Mesenchymal stem cell (in vitro differentiated cells and primary cell): ENCODE measurements at regions not wholly inside any gene's neighbourhood (a gene's known extent, or its start where the extent isn't known, plus 50 kb on each side); places are given as distances from the start of the nearest gene placed in this dataset.

Experiments
- DNase-seq: peaks from one replicate; pipeline ENCODE4 v3.0.0-alpha.2; 2013
- H2AFZ ChIP-seq: one replicate; pipeline ENCODE4 v1.6.1; 2013; ENCODE audit warnings: low read depth, mild to moderate bottlenecking, control low read depth, inconsistent platforms, low read length, moderate library complexity
- H2AK5ac ChIP-seq: 2 replicates; pipeline ENCODE4 v1.6.1; 2013; ENCODE audit warnings: low read length, moderate library complexity, mild to moderate bottlenecking, inconsistent platforms; ENCODE audit not compliant: severe bottlenecking
- H2BK120ac ChIP-seq: one replicate; pipeline ENCODE4 v1.6.1; 2013; ENCODE audit warnings: low read depth, mild to moderate bottlenecking, inconsistent platforms, low read length, moderate library complexity
- H2BK12ac ChIP-seq, 2 experiments: one replicate each; pipeline ENCODE4 v1.6.1; 2013; ENCODE audit warnings: inconsistent platforms in 2 of 2, low read length in 2 of 2, mild to moderate bottlenecking in 2 of 2, moderate library complexity in 2 of 2, control low read depth in 1 of 2
- H2BK15ac ChIP-seq: one replicate; pipeline ENCODE4 v1.6.1; 2013; ENCODE audit warnings: mild to moderate bottlenecking, low read depth, inconsistent platforms; ENCODE audit not compliant: poor library complexity, severe bottlenecking
- H2BK5ac ChIP-seq: 2 replicates; pipeline ENCODE4 v1.6.1; 2013; ENCODE audit warnings: low read depth, mild to moderate bottlenecking, low read length, control low read depth, inconsistent platforms; ENCODE audit not compliant: poor library complexity, severe bottlenecking
- H3K14ac ChIP-seq, 2 experiments: one replicate each; pipeline ENCODE4 v1.6.1; 2013; ENCODE audit warnings: inconsistent platforms in 2 of 2, low read length in 2 of 2, control low read depth in 1 of 2, mild to moderate bottlenecking in 1 of 2, moderate library complexity in 1 of 2
- H3K18ac ChIP-seq, 2 experiments: one replicate each; pipeline ENCODE4 v1.6.1; 2013; ENCODE audit warnings: inconsistent platforms in 2 of 2, low read length in 2 of 2, control low read depth in 1 of 2, low read depth in 1 of 2, mild to moderate bottlenecking in 1 of 2
- H3K23ac ChIP-seq, 2 experiments: one replicate each; pipeline ENCODE4 v1.6.1; 2013; ENCODE audit warnings: inconsistent platforms in 2 of 2, low read length in 2 of 2, mild to moderate bottlenecking in 2 of 2, moderate library complexity in 2 of 2, control low read depth in 1 of 2
- H3K27ac ChIP-seq: 2 replicates; pipeline ENCODE4 v1.5.1; 2013; ENCODE audit warnings: mild to moderate bottlenecking, moderate library complexity, low read length, control low read depth, inconsistent platforms; ENCODE audit not compliant: poor library complexity, severe bottlenecking
- H3K27me3 ChIP-seq, 2 experiments: 2 replicates each; pipeline versions ENCODE4 v1.6.1 to v1.7.0; 2013; ENCODE audit warnings: low read length in 2 of 2, mild to moderate bottlenecking in 2 of 2, moderate library complexity in 2 of 2, control low read depth in 1 of 2, inconsistent platforms in 1 of 2; ENCODE audit not compliant: control insufficient read depth in 1 of 2, insufficient read depth in 1 of 2
- H3K36me3 ChIP-seq, 2 experiments: 2 replicates each; pipeline versions ENCODE4 v1.6.1 to v1.7.0; 2013; ENCODE audit warnings: low read length in 2 of 2, control low read depth in 1 of 2, inconsistent platforms in 1 of 2, low read depth in 1 of 2, mild to moderate bottlenecking in 1 of 2; ENCODE audit not compliant: insufficient read depth in 2 of 2, control insufficient read depth in 1 of 2
- H3K4ac ChIP-seq, 2 experiments: one replicate each; pipeline ENCODE4 v1.6.1; 2013; ENCODE audit warnings: inconsistent platforms in 2 of 2, low read length in 2 of 2, mild to moderate bottlenecking in 2 of 2, moderate library complexity in 2 of 2, control low read depth in 1 of 2, low read depth in 1 of 2
- H3K4me1 ChIP-seq: 2 replicates; pipeline ENCODE4 v1.6.1; 2013; ENCODE audit warnings: low read depth, low read length, control low read depth; ENCODE audit not compliant: control insufficient read depth, insufficient read depth
- H3K4me2 ChIP-seq: 2 replicates; pipeline ENCODE4 v1.6.1; 2013; ENCODE audit warnings: low read length, mild to moderate bottlenecking, inconsistent platforms; ENCODE audit not compliant: poor library complexity, severe bottlenecking
- H3K4me3 ChIP-seq, 2 experiments: 2 replicates each; pipeline versions ENCODE4 v1.5.1 to v1.7.0; 2013; ENCODE audit warnings: low read length in 2 of 2, mild to moderate bottlenecking in 2 of 2, control low read depth in 1 of 2, low read depth in 1 of 2; ENCODE audit not compliant: insufficient read depth in 1 of 2
- H3K79me1 ChIP-seq: replicated peaks from 2 replicates; pipeline ENCODE4 v1.6.1; 2013; ENCODE audit warnings: mild to moderate bottlenecking, control low read depth, low read length, inconsistent platforms; ENCODE audit not compliant: poor library complexity, severe bottlenecking
- H3K9ac ChIP-seq: 2 replicates; pipeline ENCODE4 v1.7.0; 2013; ENCODE audit warnings: mild to moderate bottlenecking, low read length, moderate library complexity
- H3K9me3 ChIP-seq: 2 replicates; pipeline ENCODE4 v1.7.0; 2013; ENCODE audit warnings: mild to moderate bottlenecking, low read length; ENCODE audit not compliant: control insufficient read depth
- H4K8ac ChIP-seq: one replicate; pipeline ENCODE4 v1.6.1; 2013; ENCODE audit warnings: inconsistent platforms, mild to moderate bottlenecking, low read length, moderate library complexity
- H4K91ac ChIP-seq: one replicate; pipeline ENCODE4 v1.6.1; 2013; ENCODE audit warnings: mild to moderate bottlenecking, low read length, inconsistent platforms
- WGBS: methylation state at CpG from one replicate; pipeline ENCODE4 v1.1.7; 2013; ENCODE audit warnings: mixed read lengths; 5-methylcytosine and 5-hydroxymethylcytosine counted together

DNA sequence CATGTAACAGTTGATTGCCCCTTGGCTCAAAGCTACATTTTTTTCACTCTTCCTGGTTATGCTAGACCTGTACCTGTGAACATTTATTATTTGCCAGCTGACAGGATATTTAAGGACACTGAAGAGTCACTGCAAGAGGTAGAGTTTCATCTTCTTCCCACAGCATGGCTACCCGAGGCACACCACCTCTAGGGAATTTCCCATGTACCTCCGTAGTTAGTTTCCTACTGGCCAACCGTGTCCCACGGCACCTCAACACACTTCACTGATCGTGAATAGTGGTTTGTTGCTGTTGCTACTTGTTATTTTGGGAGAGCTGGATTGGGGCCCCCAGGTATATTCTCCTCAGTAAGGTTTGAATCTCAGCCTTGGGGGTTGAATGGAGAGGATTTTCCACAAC is 648.6 kb downstream of the SEMA5A start:
- Histone ChIP-seq H2AFZ (no peak overlapping the region), H3K18ac (no peak overlapping the region), H2BK5ac (no peak overlapping the region), H3K79me1 (no peaks in the 10 kb centered on the region), H2AK5ac (no peak overlapping the region), H3K14ac (no peak overlapping the region), H3K23ac (no peak overlapping the region), H2BK12ac (no peak overlapping the region), H3K27ac (no peak overlapping the region), H3K9me3 (no peaks in the 10 kb centered on the region), H2BK15ac (no peak overlapping the region), H4K91ac (no peak overlapping the region), H3K9ac (no peak overlapping the region), H4K8ac (no peak overlapping the region), H3K4me2 (no peak overlapping the region), H3K27me3 (no peaks in the 10 kb centered on the region), H3K4me1 (peaks cover 2% of the 10 kb centered on the region), H2BK120ac (no peak overlapping the region), H3K36me3 (no peaks in the 10 kb centered on the region), H3K4ac (no peak overlapping the region), H3K4me3 (no peak overlapping the region)
- 96% methylated on average over 4 of the region's 5 CpGs for WGBS
- DNase-seq: no peak

DNA sequence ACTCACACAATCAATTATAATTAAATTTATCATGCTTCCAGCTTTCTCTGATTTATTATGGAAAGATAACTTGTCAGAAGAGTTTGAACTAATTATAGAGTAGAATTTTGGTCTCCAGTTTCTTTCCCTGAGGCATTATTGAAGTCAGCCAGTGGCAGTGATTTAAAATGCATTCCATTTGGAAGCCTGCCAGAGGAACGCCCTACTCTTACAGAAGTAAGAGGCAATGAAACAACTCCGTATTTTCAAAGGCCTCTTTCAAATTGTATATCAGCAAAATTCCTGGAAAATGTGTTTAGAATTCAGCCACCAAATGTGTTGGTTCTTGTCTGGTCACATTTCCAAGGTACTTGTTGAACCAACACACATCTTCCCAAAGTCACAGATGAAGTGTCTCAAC is 640.9 kb downstream of the SEMA5A start:
- H3K4me1 ChIP-seq: peaks cover 10% of the 10 kb centered on the region
- WGBS: 64% methylated on average over 2 of the region's 2 CpGs
- DNase-seq: peak; percentile 46

DNA sequence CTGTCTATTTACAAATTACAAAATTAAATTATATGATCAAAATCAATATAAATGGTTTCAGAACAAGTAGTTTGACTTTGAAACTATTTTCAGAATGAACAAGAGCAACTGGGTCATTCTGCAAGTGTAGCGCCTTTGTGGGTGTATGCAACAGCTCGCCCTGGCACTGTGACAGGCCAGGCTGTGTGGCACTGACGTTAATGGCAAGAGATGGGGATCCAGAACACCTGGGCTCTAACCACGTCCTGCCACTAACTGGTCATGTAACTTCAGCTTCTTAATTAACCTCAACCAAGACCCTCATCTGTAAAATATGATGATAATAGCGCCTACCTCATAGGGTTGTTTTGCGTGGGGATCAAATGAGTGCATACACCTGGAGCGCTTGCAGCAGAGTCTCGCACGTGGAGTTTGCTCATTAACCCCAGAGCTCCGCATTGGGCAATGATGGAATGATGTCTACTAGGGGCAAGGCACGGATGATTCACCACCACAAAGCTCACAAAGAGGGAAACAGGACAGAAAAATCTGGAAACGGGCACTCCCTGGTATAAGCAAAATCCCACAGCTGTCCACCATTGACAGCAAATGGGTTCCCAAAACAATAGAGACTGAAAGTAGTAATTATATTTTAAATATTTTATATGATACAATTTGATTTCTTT is 639.4 kb downstream of the SEMA5A start:
- peak; percentile 50 for DNase-seq
- no peaks in the 10 kb centered on the region for H3K9me3 ChIP-seq
- no peak overlapping the region for H3K4me3 ChIP-seq
- no peak overlapping the region for H3K9ac ChIP-seq
- H3K4ac ChIP-seq: no peak overlapping the region
- no peak overlapping the region for H4K91ac ChIP-seq
- H3K14ac ChIP-seq: no peak overlapping the region
- no peaks in the 10 kb centered on the region for H3K79me1 ChIP-seq
- H2BK15ac ChIP-seq: no peak overlapping the region
- peak overlapping the region in 1 of 2 experiments; percentile 53 for H3K18ac ChIP-seq
- H3K27me3 ChIP-seq: no peaks in the 10 kb centered on the region
- H4K8ac ChIP-seq: no peak overlapping the region
- peak overlapping the region; percentile 60 for H2AK5ac ChIP-seq
- H3K36me3 ChIP-seq: peaks cover 0 to 2% of the 10 kb centered on the region in 2 experiments
- no peak overlapping the region for H3K23ac ChIP-seq
- peaks cover 9% of the 10 kb centered on the region for H3K4me1 ChIP-seq
- peak overlapping the region in 1 of 2 experiments; percentile 2 for H2BK12ac ChIP-seq
- H3K4me2 ChIP-seq: no peak overlapping the region
- H3K27ac ChIP-seq: peak overlapping the region; percentile 69
- H2BK5ac ChIP-seq: no peak overlapping the region
- WGBS: 77% methylated on average over 11 of the region's 12 CpGs
- H2AFZ ChIP-seq: no peak overlapping the region
- no peak overlapping the region for H2BK120ac ChIP-seq

More for the DNA sequence above, 640.9 kb downstream of the SEMA5A start:
- no peak overlapping the region for H4K91ac ChIP-seq
- no peaks in the 10 kb centered on the region for H3K9me3 ChIP-seq
- no peak overlapping the region for H2BK120ac ChIP-seq
- H2BK12ac ChIP-seq: no peak overlapping the region
- no peak overlapping the region for H3K18ac ChIP-seq
- no peak overlapping the region for H3K9ac ChIP-seq
- no peak overlapping the region for H3K27ac ChIP-seq
- no peak overlapping the region for H3K4me2 ChIP-seq
- H2AK5ac ChIP-seq: no peak overlapping the region
- H4K8ac ChIP-seq: no peak overlapping the region
- H3K14ac ChIP-seq: no peak overlapping the region
- H2BK5ac ChIP-seq: no peak overlapping the region
- H3K27me3 ChIP-seq: no peaks in the 10 kb centered on the region
- H3K79me1 ChIP-seq: no peaks in the 10 kb centered on the region
- H2AFZ ChIP-seq: no peak overlapping the region
- H3K4me3 ChIP-seq: no peak overlapping the region
- no peak overlapping the region for H2BK15ac ChIP-seq
- no peak overlapping the region for H3K23ac ChIP-seq
- H3K4ac ChIP-seq: no peak overlapping the region
- H3K36me3 ChIP-seq: peaks cover 0 to 2% of the 10 kb centered on the region in 2 experiments

- Histone ChIP-seq H3K23ac (no peak overlapping the region), H2BK12ac (peak overlapping the region in 1 of 2 experiments; percentile 81), H4K91ac (no peak overlapping the region), H2BK5ac (peak overlapping the region; percentile 95), H2BK120ac (no peak overlapping the region), H3K4me3 (no peak overlapping the region), H3K36me3 (peaks cover 0 to 2% of the 10 kb centered on the region in 2 experiments), H3K4ac (peak overlapping the region in 1 of 2 experiments; percentile 57), H3K9me3 (no peaks in the 10 kb centered on the region), H3K4me1 (peaks cover 9% of the 10 kb centered on the region), H3K27ac (peak overlapping the region; percentile 86), H3K18ac (peak overlapping the region in 1 of 2 experiments; percentile 67), H3K27me3 (no peaks in the 10 kb centered on the region), H4K8ac (peak overlapping the region; percentile 86), H3K14ac (no peak overlapping the region), H2AFZ (peak overlapping the region; percentile 6), H3K79me1 (no peaks in the 10 kb centered on the region), H2BK15ac (no peak overlapping the region), H3K4me2 (no peak overlapping the region), H3K9ac (no peak overlapping the region), H2AK5ac (no peak overlapping the region)
- peak; percentile 48 for DNase-seq
- WGBS: 25% methylated on average over 6 of the region's 8 CpGs
These were observed 638.6 kb downstream of the SEMA5A start for GRCh38 chr5:8907168-8907868.
